Inflammatory macrophage (primary cell): ENCODE measurements at regions not wholly inside any gene's neighbourhood (a gene's known extent, or its start where the extent isn't known, plus 50 kb on each side); places are given as distances from the start of the nearest gene placed in this dataset.
"Not testable (repeated sequence)": the region's sequence is repeated elsewhere in the genome, so short reads cannot be mapped to it uniquely, and the experiment has no call there.

Source experiments
- DNase-seq, 2 donors: peaks; one replicate each; pipeline ENCODE4 v3.0.0-alpha.2; 2020 to 2022

GRCh38 chr15:79539401-79539800, 107.3 kb downstream of the MINAR1 start:
- no peak for DNase-seq

GRCh38 chr15:79540551-79540950, 108.4 kb downstream of the MINAR1 start:
- DNase-seq = peak; percentile 46 to 56

GRCh38 chr15:79541196-79541595, 109.1 kb downstream of the MINAR1 start:
- no peak for DNase-seq

- DNase-seq = no peak
Observed at GRCh38 chr15:79543097-79543496, 111.0 kb downstream of the MINAR1 start.

GRCh38 chr15:79549196-79549595, 117.1 kb downstream of the MINAR1 start:
- no peak for DNase-seq

- DNase-seq = no peak
Observed at GRCh38 chr15:79560384-79560783, 128.2 kb downstream of the MINAR1 start.

GRCh38 chr15:79561982-79562381, 129.8 kb downstream of the MINAR1 start:
- no peak for DNase-seq

GRCh38 chr15:79562403-79562815, 130.3 kb downstream of the MINAR1 start:
- no peak for DNase-seq

- DNase-seq = no peak
Observed at GRCh38 chr15:79562899-79563298, 130.8 kb downstream of the MINAR1 start.

GRCh38 chr15:79570004-79570403, 137.9 kb downstream of the MINAR1 start:
- DNase-seq = no peak

GRCh38 chr15:79572691-79573404, 140.7 kb downstream of the MINAR1 start:
- DNase-seq = no peak

- DNase-seq = not testable (repeated sequence)
Observed at GRCh38 chr15:79574431-79575273, 142.5 kb downstream of the MINAR1 start.

GRCh38 chr15:79582650-79583049, 150.5 kb downstream of the MINAR1 start:
- no peak for DNase-seq

GRCh38 chr15:79592126-79592525, 160.0 kb downstream of the MINAR1 start:
- DNase-seq = no peak

GRCh38 chr15:79593119-79593869, 161.2 kb downstream of the MINAR1 start:
- DNase-seq = peak in 1 of 2 donors; percentile 9

- DNase-seq = no peak
Observed at GRCh38 chr15:79595306-79595705, 163.2 kb downstream of the MINAR1 start.

GRCh38 chr15:79595995-79596622, 164.0 kb downstream of the MINAR1 start:
- DNase-seq = peak; percentile 86 to 87

- DNase-seq = no peak
Observed at GRCh38 chr15:79598639-79599038, 166.5 kb downstream of the MINAR1 start.

- no peak for DNase-seq
Observed at GRCh38 chr15:79601405-79602086, 169.4 kb downstream of the MINAR1 start.

GRCh38 chr15:79602180-79602579, 170.0 kb downstream of the MINAR1 start:
- DNase-seq = no peak

- no peak for DNase-seq
Observed at GRCh38 chr15:79602731-79603130, 170.6 kb downstream of the MINAR1 start.

GRCh38 chr15:79606831-79607355, 174.8 kb downstream of the MINAR1 start:
- DNase-seq = no peak
